Renal cortical epithelial cell (primary cell): ENCODE measurements at regions not wholly inside any gene's neighbourhood (a gene's known extent, or its start where the extent isn't known, plus 50 kb on each side); places are given as distances from the start of the nearest gene placed in this dataset.
"Not testable (repeated sequence)": the region's sequence is repeated elsewhere in the genome, so short reads cannot be mapped to it uniquely, and the experiment has no call there.

ENCODE experiments used
- DNase-seq: peaks from one replicate; pipeline ENCODE4 v3.0.0-alpha.2; 2011; ENCODE audit warnings: low read depth

DNA sequence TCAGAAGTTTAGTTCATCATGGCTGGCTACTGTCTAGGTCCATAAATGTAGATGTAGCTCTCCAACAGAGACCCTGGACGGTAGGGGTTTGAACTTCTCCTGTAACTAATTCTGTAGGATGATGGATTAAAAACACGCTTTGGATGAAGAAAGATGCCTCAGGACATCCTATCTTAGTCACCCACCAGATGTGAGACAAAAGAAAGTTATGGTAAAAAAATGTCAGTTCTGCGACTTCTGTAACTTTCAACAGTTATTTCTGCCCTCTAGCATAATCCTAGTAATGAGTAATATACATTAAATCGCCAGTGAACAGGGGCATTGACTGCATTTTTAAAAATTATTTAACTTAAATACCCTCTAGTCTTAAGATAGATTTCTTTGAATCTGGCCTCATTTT, 210.1 kb upstream of the LRATD1 start:
- DNase-seq: no peak

- peak; percentile 17 for DNase-seq
Measured at GRCh38 chr2:14423145-14423906, 209.2 kb upstream of the LRATD1 start.

DNA sequence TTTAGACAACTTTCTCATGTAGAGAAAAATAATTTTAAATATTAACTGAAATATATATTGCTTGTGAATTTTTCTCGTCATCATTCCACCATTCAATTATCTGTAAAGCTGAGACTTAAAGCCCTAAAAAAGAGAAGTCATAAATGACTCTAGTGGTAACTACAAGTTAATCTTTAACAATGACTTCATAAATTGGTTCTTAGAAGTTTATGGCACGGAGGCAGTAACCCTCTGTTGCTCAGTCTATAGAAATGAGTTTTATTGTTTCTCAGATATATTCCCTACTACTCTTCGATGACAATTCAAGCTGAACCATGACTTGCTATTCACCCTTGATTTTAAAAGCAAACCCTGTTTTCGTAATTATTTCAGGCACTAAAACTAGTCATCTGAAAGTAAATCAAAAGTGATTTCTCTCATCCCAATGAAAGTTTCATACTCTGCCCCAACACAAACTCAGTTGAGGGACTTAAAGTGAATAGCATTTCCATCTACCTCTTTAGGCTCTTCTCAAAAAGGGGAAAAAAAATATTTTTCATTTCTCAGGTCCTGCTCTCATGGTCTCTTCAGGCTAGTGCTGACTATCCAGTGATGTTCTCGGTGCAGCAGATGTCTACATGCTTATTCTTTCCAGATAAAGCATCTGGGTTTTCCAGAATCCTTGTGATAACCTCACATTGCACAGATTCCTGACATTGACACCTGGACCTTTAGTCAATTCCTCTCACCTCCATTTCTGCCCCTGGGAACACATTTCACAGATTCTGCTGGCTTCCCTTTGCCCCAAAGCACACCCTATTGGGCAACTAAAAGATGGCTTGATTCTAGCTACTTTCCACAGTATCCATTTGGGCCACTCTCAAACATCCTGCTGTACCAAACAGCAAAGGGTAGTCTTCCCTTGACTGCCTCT, 207.8 kb upstream of the LRATD1 start:
- DNase-seq: peak; percentile 67

DNA sequence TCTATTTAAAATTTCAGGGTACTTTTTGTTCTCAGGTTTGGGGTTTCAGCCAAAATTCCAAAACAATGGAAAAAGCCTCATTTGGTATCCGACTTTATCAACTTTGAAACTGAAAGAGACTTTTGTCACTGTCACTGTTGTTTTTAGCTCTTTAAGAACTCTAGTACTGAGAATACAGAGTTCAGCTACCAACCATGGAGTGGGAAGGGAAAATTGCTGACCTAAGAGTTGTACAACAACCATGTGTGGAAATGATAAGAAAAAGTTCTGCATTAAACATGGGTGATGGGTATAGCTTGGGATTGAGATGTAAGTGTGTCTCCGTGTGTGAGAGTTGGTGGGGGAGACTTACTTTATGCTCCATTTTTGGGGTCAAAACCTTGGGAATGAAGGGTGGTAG, 206.6 kb upstream of the LRATD1 start:
- no peak for DNase-seq

GRCh38 chr2:14428056-14428455, 204.5 kb upstream of the LRATD1 start:
- DNase-seq: peak; percentile 70

DNA sequence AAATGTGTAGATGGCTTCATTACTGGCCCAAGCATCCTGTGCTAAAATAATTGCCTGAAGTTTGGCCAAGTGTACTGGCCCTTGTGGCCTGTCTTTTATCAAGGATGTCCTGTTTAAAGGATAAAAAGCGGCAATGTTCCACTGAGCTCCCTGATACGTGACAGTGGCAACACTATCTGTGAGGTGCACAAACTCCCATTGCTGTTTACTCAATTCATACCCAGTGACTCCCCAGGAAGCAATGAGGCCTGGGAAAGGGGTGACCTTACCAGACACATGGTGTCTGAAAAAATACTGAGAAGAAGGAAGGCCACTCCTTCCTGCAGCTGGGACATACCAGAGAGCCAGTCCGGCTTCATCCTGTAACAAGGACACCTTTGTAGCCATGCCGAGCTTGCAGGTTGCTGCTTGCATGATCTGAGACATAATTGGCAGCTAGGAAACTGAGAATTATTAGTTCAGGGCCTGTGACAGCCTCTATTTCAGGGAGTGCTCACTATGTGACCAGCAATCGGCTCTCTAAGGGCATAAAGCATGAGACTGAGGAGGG, 198.5 kb upstream of the LRATD1 start:
- no peak for DNase-seq

DNA sequence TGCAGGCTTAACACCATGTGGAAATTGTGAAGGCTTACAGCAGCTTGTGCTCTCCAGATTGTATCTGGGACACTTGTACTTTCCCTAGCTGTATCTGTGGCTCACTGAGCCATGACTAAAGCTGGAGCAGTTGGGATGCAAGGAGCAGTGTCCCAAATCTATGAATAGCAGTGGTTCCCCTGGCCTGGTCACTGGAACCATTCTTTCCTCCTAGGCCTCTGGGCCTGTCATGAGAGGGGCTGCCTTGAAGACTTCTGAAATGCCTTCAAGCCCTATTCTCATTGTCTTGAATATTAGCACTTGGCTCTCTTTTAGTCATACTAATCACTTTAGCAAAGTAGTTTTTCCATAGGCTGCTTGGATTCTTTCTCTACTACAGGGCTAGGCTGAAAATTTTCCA, 186.8 kb upstream of the LRATD1 start:
- DNase-seq: no peak

GRCh38 chr2:14448340-14448739, 184.2 kb upstream of the LRATD1 start:
- no peak for DNase-seq

DNA sequence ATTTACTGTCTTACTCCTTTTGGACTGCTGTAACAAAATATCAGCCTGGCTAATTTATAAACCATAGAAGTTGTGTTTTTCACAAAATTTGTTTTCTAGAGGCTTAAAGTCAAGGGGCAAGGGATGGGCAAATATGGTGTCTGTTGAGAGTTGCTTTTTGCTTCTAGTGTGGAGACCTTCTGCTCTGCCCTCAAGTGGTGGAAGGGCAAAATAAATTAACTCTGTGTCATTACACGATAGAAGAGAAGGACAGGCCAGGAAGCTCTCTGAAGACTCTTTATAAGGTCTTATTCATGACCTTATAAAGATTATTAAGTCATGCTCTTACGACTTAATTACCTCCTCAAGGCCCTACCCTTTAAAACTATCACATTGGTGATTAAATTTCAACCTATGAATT, 181.2 kb upstream of the LRATD1 start:
- no peak for DNase-seq

DNA sequence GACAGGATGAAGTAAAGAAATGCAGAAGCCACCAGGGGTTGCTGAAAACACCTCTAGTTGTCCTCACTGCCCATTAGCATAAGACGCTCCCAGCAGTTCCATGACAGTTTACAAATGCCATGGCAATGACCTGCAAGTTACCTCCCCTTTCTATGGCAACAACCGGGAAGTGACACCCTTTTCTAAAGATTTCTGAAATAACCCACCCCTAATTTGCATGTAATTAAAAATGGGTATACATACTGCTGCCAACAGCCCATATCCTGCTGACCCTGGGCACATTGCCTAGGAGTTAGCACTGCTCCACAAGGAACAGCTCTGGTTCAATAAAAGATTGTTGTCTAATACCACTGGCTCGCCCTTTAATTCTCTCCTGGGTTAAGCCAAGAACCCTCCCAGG, 178.3 kb upstream of the LRATD1 start:
- no peak for DNase-seq

- DNase-seq: no peak
Measured at GRCh38 chr2:14459786-14460325, 172.7 kb upstream of the LRATD1 start.

DNA sequence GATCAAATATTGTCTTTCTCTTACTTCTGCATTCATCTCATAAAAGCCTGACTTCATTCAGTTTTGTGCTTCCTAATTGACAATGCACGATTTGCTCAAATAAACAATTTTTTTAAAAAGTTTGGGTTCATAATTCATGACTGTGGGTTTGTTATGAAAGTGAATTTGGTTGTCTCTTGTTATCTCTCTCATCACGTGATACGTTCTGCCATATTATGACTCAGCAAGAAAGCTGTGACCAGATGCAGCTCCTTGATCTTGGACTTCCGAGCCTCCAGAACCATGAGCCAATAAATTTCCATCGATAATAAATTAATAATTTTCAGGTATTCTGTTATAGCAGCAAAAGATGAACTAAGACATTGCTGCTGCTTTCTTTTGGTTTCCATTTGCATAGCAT, 156.5 kb upstream of the LRATD1 start:
- no peak for DNase-seq

- DNase-seq: no peak
Measured at GRCh38 chr2:14479486-14479885, 153.0 kb upstream of the LRATD1 start.

DNA sequence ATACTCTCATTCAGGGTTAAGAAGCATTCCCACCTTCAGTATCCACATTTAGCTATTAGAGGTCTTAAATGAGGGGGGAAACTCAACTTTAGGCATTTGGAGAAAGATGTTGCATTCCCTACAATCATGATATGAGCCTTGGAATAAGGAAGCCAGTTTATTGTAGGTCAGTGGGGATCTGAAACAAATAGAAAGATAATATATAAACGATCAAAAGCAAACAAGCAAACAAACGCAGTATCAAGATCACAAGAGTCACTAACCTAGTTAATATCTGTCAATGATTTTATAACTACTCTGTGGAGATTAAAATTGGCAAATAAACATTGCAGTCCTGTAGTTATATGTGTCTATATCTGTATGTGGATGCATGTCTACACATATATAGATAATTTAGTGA, 152.4 kb upstream of the LRATD1 start:
- no peak for DNase-seq

GRCh38 chr2:14480906-14481305, 151.6 kb upstream of the LRATD1 start:
- DNase-seq: no peak

- DNase-seq: peak; percentile 92
Measured at GRCh38 chr2:14492920-14493503, 139.5 kb upstream of the LRATD1 start.

DNA sequence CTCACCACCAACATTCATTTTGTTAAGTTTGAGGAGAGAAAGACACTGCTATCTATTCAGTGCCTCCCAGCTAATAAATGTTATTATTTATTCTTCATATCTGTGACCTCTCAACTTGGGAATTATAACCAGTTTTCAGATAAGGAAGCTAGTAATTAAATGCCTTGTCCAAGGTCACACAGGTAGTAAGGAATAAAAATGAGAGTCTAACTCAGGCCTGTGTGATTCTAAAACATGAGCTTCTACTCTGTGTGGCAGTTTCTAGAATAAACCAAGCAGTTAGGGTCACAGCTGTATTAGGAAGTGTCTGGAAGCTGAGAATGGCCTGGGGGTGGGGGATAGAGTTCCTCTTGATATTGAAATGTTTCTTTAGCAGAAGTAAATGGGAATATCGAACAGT, 137.8 kb upstream of the LRATD1 start:
- no peak for DNase-seq

- no peak for DNase-seq
Measured at GRCh38 chr2:14501061-14501460, 131.5 kb upstream of the LRATD1 start.

GRCh38 chr2:14506955-14507354, 125.6 kb upstream of the LRATD1 start:
- not testable (repeated sequence) for DNase-seq

- no peak for DNase-seq
Measured at GRCh38 chr2:14511541-14511940, 121.0 kb upstream of the LRATD1 start.

GRCh38 chr2:14513903-14514302, 118.6 kb upstream of the LRATD1 start:
- DNase-seq: no peak

DNA sequence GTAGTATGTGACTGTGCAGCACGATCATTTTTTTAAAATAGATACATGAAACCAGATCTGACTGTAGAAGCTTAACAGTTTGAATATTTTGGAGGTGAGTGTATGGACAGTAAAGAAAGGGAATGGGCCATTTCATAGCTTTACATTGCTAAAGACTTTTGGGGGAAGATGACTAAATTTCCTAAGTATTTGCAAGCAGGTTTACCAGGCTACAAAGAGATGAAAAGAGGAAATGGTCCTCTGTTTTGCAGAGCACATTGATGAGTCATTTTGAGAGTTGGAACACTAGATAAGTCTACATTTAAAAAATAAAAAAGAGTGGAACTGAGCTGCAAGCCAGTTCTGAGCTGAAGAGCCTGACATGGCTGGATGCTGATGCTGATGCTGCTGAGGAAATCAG, 115.7 kb upstream of the LRATD1 start:
- DNase-seq: peak; percentile 41
